Esophagus mucosa (tissue), 1 donor: ENCODE measurements at regions not wholly inside any gene's neighbourhood (a gene's known extent, or its start where the extent isn't known, plus 50 kb on each side); places are given as distances from the start of the nearest gene placed in this dataset.

Source experiments
- ATAC-seq: fragments of 200-7000 bp; cut with Tn5 transposase; one replicate; pipeline ENCODE4 v1.9.1; 2020
- donor health status: DM: yes; HTN: yes; CAD: no.

DNA sequence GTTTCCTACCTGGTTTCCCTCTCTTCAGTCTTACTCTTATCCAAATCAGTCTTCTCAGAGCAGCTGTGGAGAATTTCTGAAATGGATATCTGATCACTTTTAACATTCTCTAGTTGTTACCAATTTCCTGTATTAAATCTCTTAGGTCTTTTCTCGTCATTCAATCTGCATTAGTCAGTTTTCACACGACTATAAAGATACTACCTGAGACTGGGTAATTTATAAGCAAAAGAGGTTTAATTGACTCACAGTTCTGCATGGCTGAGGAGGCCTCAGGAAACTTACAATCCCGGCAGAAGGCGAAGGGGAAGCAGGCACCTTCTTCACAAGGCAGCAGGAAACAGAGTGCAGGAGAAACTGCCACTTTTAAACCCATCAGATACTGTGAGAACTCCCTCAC lies 444.8 kb downstream of the GATA3 start:
- no peak for ATAC-seq

GRCh38 chr10:8499752-8500390 lies 445.4 kb downstream of the GATA3 start:
- no peak for ATAC-seq

DNA sequence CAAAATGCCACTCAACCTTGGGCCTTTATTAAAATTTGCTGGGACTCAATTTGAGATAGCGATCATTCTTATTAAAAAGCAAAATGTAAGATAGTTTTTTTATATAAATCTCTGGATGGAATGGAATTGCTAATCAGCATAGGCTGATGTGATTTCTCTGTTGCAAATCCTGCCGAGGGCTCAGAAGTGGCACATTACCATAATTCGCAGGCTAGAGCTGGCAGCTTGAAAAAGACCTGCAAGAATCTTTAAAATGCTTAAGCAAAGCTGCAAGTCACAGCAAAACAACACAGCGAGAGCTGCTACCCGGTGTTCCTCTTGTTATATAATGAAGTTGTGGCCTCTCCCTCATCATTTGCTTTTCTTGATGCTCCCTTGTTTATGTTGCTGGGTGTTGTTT lies 448.1 kb downstream of the GATA3 start:
- no peak for ATAC-seq

- no peak for ATAC-seq
Measured at GRCh38 chr10:8504499-8504898, 450.0 kb downstream of the GATA3 start.

DNA sequence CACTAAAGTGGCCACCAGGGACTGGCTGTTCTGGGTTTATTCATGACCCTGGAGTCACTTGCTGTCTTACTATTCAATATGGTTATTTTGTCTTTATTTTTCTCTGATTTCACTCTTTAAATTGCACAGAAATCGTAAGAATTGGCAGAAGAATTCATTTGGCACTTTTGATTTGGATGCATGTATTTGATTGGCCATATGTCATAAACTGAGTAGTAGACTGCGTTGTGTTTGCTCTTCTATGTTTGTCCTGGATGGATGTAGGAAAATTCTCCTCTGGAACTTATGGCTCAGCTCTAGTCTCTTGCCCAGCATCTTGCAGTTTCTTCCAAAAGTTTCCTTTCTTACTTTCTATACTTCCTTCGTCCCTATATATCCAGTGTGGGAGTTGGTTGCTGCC lies 452.7 kb downstream of the GATA3 start:
- ATAC-seq = no peak

DNA sequence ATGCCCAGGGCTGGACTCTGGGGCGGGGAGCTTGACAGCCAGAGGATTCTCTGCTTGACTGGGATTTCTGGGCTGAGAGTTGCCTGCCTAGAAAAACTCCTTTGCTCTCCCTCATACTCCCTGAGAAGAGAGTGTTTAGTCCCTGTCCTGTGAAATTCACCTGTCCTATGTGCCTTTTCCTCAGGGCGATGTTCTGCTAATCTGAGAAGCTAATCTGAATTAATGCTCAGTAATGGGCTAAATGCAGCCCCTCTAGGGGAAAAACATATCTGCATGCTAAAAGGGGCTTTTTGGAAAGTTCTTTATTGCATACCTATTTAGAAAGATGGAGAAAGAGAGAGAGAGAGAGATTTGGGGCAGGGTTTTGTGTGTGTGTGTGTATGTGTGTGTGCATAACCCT lies 454.4 kb downstream of the GATA3 start:
- no peak for ATAC-seq

- ATAC-seq = no peak
Measured at GRCh38 chr10:8510471-8510870, 456.0 kb downstream of the GATA3 start.

DNA sequence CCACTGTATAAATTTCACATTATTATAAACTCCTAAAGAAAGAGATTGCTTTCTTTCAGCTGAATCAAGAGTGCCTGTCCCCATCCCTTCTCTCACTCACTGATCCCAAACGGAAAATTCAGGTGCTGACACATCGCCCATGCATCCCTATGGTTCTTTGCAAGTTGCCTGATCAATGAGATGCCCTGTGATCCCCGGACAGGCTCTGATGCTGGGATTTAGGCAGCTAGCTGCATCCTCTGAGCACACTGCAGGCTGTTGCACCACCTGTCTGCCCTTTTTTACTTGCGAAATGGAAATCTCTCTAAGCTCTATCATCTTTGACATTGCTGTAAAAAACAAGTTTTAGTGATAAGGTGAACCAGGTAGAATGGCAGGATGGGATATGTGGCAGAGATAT lies 456.5 kb downstream of the GATA3 start:
- ATAC-seq = no peak

- no peak for ATAC-seq
Measured at GRCh38 chr10:8513155-8514147, 459.0 kb downstream of the GATA3 start.

- no peak for ATAC-seq
Measured at GRCh38 chr10:8520382-8520781, 465.9 kb downstream of the GATA3 start.

GRCh38 chr10:8527773-8528172 lies 473.3 kb downstream of the GATA3 start:
- no peak for ATAC-seq

DNA sequence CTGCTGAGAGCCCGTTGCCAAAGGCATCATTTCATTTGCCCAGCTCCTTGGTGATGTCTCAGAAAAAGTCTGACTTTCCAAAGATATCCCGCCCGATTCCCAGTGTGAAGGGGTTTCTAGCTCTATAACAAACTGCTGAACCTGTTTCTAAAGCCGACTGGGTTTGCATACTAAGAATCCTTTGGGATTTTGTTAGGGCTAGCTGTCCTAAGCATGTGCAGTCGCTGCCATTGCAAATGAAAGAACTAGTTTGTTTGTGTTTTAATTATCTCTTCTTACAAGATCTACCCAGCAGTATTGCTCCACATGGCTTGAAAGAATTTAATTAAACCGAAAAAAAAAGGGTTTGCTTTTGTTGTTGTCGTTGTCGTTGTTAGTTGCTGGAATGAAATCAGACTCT lies 476.6 kb downstream of the GATA3 start:
- no peak for ATAC-seq

- no peak for ATAC-seq
Measured at GRCh38 chr10:8532647-8533046, 478.2 kb downstream of the GATA3 start.

GRCh38 chr10:8533462-8533861 lies 479.0 kb downstream of the GATA3 start:
- ATAC-seq = no peak

GRCh38 chr10:8534096-8534495 lies 479.6 kb downstream of the GATA3 start:
- ATAC-seq = no peak

DNA sequence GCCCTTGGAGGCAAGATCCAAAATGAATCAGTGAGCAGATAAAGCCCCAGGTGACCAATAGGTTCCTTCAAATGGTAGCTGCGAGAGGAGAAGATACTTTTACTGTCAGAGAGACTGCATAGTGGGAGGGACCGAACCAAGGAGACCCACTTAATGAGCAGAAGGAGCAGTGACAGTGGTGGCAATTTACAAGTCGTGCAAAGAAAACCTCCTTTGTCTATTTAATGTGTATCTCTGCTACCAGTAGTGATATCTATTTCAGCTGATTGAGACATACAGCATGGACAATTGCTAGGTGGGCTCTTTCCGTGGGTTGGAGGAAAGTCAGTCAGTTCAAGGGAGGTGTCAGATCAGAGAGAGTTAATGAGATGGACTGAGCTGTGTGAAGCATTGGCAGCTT lies 480.4 kb downstream of the GATA3 start:
- no peak for ATAC-seq

DNA sequence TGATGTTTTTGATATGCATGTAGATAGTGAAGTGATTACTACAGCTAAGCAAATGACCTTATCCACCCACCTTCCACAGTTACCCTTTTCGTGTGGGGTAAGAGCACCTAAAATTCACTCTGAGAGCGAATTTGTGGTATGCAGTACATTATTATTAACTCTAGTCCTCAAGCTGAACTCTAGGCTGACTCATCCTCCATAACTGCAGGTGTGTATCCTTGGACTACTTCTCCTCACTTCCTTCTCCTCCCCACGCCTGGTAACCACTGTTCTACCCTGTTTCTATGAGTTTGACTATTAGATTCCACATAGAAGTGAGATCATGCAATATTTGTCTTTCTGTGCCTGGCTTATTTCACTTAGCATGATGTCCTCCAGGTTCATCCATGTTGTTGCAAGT lies 484.6 kb downstream of the GATA3 start:
- peak; percentile 58 for ATAC-seq

DNA sequence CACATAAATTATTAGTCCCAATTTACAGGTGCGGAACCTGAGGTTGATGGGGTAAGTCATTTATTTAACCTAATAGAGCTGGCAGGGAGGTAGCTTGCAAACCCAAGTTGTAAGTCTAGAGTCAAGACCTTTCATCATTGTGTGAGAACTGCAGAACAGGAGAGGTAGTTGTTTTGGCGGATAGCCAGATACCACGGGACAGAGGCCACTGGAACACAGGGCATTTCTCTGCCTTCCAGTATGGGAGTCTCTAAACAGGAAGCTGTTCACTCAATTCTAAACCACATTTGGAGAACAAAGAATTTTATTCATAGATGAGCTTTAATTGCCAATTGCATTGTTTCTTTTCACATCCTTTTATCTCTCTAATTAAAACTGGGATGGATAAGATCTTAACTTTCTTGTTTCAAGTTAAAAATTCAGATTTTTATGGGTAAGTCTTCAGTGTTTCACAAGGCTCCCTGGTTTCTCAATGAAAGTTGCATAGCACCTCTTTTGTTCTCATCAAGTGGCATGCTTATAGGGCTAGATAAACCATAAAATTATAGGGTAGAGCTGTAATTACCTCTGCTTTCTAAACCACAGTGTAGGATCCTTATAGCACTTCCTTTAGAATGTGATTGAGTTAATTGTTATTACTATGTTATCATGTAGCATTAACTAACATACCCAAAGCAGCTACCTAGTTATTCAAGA lies 489.0 kb downstream of the GATA3 start:
- no peak for ATAC-seq

DNA sequence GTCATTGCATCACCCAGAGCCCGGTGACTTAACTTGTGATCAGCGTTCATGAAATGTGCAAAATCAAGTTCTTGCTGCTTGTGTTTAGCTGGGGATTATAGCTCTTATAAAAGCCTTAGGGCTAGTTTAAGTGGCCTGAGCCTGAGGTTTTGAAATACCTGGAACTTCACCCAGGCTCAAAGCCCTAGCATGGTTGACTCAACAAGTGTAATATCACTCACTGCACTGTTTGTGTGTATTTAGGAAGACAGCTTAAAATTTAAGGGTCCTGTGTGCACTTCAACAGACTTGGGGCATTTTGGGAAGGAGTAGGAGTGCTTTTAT lies 489.5 kb downstream of the GATA3 start:
- peak; percentile 96 for ATAC-seq

DNA sequence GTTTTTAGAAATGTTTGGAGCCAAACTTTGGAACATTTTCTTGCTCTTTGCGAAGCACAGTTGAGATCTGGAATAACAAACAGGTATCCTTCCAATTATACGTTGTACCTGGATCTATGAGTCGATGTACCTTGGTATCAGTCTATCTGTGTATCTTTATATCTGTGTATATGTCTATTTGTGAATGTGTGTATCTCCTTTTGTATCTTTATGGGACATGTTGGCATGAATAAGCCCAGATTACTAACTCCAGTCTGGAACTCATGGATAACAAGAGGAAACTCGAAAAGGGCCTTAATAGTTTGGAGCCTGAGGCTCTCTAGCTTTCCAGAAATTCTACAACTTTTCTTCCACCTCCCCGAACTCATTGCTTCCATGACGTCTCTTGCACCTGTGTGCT lies 490.0 kb downstream of the GATA3 start:
- ATAC-seq = no peak

DNA sequence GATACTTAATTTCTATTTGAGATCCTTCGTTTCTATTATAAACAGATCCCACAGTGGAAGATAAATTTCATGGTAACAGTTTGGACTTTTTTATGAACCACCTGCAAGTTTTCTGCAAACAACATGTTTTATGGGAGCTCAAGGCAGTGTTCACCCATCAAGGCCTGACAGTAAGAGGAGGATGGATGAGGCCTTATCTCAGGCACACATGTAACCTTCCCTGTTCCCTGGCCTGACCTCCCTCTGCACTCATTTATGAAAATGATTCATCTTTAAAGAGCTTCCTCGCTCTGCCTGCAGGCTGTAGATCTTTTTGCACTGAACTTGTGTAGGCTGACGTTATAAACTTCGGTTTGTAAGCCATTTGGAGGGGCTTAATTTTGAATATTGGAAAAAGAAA lies 500.1 kb downstream of the GATA3 start:
- ATAC-seq = no peak

DNA sequence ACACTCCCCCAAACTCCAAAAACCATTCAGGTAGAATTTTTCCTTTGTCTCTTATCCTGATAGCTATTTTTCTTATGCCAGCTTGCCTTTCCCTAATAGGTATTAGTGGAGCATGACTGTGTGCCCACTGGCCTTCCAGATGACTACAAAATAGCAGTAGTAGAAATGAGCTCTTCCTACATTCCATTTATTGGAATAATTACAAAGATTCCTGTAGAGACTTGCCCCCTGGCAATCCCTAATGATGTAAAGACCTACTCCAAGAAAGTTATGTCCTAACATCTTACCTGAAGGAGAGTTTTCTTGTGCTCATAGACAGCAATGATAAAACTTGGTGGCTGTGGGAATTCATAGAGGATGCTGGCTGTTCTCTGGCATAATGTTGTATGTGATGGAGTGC lies 501.8 kb downstream of the GATA3 start:
- ATAC-seq = no peak

GRCh38 chr10:8563478-8563877 lies 509.0 kb downstream of the GATA3 start:
- ATAC-seq = no peak

DNA sequence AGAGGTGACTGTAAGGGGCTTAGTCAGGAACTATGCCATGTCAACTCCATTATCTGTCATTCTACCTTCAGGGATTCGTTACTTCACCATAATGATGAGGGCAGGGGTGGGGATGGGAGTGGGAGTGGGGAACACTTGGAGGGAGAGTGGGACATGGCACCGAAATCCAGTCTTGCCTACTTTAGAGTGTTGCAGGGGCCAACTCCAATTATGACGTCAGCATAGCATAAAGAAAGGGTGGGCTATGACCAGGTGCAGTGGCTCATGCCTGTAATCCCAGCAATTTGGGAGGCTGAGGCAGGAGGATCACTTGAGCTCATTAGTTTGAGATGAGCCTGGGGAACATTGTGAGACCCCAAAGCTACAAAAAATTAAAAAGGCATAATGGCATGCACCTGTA lies 512.2 kb downstream of the GATA3 start:
- no peak for ATAC-seq
